GM06990 (cell line): ENCODE measurements at regions not wholly inside any gene's neighbourhood (a gene's known extent, or its start where the extent isn't known, plus 50 kb on each side); places are given as distances from the start of the nearest gene placed in this dataset.
"Not testable (repeated sequence)": the region's sequence is repeated elsewhere in the genome, so short reads cannot be mapped to it uniquely, and the experiment has no call there.

Experiments used
- DNase-seq: peaks from one replicate; pipeline ENCODE4 v3.0.0-alpha.2; 2011; ENCODE audit not compliant: insufficient read length; ENCODE audit errors: extremely low read depth
- H3K27me3 ChIP-seq: replicated peaks from 2 replicates; pipeline ENCODE4 v1.6.0; 2011; ENCODE audit warnings: low read length; ENCODE audit not compliant: control insufficient read depth, insufficient read depth
- H3K36me3 ChIP-seq: 2 replicates; pipeline ENCODE4 v1.5.1; 2011; ENCODE audit warnings: low read length; ENCODE audit not compliant: control insufficient read depth, insufficient read depth
- H3K4me3 ChIP-seq: replicated peaks from 2 replicates; pipeline ENCODE4 v1.5.1; 2011; ENCODE audit warnings: low read depth, mild to moderate bottlenecking, control low read depth, low read length
- TF ChIP-seq, protein P1 (sequence below): IDR thresholded peaks from 2 replicates; pipeline ENCODE4 v1.5.1; 2011; ENCODE audit warnings: low read length, control low read depth, mild to moderate bottlenecking, inconsistent platforms; ENCODE audit not compliant: insufficient read depth, poor library complexity, severe bottlenecking

DNA sequence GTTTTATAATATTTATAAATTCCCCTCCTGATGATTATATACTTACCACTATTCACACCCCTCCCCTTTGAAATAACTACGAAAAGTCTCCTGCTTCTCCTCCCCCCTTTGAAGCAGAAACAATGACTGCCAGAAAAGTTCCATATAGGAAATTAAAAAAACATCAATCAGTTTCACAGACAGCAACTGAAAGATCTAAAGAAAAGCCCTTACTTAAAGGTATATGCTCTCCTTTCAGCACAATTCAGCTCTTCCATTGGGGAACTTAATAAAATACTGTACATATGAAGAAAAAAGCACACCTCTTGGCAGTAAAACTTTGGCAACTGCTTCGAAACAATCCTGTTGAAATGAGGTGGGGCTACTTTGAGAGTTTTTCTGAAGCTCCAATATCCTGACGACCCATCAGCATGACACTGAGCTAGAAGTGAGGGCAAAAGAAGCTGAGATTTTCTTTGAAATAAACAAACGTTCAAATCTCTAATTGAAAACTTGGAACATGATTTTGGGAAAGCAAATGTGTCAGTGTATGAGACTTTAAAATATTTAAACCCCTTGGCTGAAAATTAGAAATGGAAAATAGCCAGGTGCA is 147.6 kb upstream of the RXFP2 start:
- Histone ChIP-seq H3K36me3 (no peaks in the 10 kb centered on the region), H3K4me3 (no peak overlapping the region), H3K27me3 (no peaks in the 10 kb centered on the region)
- DNase-seq = no peak
- TF ChIP-seq, protein P1, sequence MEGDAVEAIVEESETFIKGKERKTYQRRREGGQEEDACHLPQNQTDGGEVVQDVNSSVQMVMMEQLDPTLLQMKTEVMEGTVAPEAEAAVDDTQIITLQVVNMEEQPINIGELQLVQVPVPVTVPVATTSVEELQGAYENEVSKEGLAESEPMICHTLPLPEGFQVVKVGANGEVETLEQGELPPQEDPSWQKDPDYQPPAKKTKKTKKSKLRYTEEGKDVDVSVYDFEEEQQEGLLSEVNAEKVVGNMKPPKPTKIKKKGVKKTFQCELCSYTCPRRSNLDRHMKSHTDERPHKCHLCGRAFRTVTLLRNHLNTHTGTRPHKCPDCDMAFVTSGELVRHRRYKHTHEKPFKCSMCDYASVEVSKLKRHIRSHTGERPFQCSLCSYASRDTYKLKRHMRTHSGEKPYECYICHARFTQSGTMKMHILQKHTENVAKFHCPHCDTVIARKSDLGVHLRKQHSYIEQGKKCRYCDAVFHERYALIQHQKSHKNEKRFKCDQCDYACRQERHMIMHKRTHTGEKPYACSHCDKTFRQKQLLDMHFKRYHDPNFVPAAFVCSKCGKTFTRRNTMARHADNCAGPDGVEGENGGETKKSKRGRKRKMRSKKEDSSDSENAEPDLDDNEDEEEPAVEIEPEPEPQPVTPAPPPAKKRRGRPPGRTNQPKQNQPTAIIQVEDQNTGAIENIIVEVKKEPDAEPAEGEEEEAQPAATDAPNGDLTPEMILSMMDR = no peak

DNA sequence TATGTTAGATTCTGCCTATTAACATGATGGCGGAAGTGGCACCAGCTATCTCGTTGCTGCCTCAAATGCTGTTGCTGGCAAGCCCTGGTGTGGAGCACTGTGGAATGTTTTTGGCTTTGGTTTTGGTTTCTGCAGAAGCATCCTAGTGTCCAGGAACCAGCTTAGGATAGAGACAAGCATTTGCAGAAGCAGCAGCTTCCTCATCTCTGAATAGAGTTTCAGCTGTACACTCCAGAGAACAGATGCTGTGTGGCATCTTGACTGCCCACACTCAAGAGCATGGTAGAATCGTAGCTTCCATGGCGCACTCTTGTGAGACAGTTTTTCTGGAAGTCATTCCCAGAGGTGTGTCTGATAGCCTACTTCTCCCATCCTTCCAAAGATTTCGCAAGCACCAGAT is 145.3 kb upstream of the RXFP2 start:
- H3K36me3 ChIP-seq = no peaks in the 10 kb centered on the region
- no peak for DNase-seq
- TF ChIP-seq, protein P1 = no peak
- no peaks in the 10 kb centered on the region for H3K27me3 ChIP-seq
- no peak overlapping the region for H3K4me3 ChIP-seq

DNA sequence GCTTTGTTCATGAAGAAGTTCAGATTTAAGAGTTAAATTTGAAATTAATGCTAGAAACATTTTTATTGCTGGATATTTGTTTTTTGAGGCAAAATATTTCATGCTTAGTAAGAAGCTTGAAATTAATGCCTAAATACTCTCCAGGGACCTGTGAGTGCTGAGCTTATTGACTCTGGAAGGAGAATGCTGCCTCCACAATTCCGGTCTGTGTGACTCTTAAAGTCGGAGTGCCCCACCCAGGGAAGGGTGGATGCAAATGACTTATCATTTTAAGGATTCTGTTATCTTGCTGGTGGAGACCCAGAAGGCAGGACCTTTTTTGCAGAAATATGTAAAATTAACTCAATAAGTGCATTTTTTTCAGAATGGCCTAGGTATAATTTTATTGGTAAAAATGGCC is 143.8 kb upstream of the RXFP2 start:
- Histone ChIP-seq H3K36me3 (no peaks in the 10 kb centered on the region), H3K27me3 (no peaks in the 10 kb centered on the region)

DNA sequence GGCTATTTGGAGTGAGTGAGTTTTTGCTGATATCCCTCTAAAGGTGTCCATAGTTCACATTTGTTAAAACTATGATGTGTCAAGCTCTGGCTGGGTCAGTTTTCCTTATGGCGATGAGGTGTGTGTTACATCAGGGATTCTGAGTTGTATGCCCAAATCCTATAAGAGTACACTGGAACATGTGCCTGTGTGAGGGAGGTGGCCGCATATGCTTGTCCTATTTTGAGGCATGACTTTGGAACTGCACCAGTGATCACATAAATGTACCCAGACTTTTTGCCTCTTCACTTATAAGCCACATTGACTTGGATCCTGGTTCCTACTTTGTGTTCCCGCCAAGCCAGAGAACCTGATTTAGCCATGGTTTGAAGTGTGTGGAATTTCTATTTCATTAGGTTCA is 140.3 kb upstream of the RXFP2 start:
- Histone ChIP-seq H3K27me3 (no peaks in the 10 kb centered on the region), H3K36me3 (no peaks in the 10 kb centered on the region), H3K4me3 (no peak overlapping the region)
- DNase-seq = no peak
- TF ChIP-seq, protein P1 = no peak

More for the DNA sequence above, 143.8 kb upstream of the RXFP2 start:
- H3K4me3 ChIP-seq = no peak overlapping the region
- TF ChIP-seq, protein P1 = no peak
- no peak for DNase-seq

DNA sequence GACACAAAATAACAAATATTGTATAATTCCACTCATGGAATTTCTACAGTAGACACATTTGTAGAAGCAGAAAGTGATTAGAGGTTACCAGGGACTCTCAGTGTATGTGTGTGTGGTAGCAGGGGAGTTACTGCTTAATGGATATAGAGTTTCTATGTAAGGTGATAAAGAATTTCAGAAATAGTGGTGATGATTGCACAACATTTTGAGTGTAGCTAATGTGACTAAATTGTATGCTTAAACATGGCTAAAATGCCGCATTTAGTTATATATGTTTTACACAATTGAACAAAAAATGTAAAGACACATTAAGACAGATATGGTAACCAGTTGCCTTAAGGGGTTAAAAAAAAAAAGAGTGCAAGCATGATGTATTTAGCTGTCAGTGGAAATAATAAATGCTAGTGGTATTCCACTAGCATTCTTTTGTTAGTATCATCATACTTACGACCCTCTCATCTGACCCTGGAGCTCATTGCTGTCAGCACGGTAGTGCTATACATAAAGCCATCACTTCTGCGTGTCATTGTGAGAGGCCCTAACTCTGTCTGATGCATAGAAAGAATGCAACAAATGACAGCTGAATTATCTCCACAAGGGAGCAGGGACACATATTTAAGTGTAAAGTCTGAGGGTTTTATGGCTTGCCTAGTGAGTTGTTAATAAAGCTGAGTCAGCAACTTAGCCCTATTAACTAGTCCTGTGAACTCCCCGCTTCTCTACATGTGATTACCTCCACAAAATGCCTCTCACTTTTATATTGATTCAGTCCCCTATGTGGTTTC is 134.1 kb upstream of the RXFP2 start:
- Histone ChIP-seq H3K4me3 (no peak overlapping the region), H3K27me3 (no peaks in the 10 kb centered on the region), H3K36me3 (no peaks in the 10 kb centered on the region)
- TF ChIP-seq, protein P1 = no peak
- no peak for DNase-seq

DNA sequence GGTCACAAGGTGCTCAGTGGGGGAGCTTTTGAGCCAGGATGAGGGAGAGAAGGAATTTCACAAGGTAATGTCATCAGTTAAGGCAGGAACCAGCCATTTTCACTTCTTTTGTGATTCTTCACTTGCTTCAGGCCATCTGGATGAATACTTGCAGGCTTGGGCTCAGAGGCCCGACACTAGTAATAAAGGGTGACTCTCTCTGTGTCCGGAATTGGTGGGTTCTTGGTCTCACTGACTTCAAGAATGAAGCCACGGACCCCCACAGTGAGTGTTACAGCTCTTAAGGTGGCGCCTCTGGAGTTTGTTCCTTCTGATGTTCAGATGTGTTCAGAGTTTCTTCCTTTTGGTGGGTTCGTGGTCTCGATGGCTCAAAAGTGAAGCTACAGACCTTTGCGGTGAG is 131.8 kb upstream of the RXFP2 start:
- H3K27me3 ChIP-seq, H3K36me3 ChIP-seq, H3K4me3 ChIP-seq, DNase-seq: not testable (repeated sequence)

DNA sequence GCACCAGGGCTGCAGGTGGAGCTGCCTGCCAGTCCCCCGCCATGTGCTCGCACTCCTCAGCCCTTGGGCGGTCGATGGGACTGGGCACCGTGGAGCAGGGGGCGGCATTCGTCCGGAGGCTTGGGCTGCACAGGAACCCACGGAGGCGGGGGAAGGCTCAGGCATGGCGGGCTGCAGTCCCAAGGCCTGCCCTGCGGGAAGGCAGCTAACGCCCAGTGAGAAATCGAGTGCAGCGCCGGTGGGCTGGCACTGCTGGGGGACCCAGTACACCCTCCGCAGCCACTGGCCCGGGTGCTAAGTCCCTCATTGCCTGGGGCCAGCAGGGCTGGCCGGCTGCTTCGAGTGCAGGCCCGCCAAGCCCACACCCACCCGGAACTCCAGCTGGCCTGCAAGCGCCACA is 130.5 kb upstream of the RXFP2 start:
- not testable (repeated sequence) for H3K27me3 ChIP-seq, DNase-seq, H3K36me3 ChIP-seq, H3K4me3 ChIP-seq
